ENCODE measurements at regions not wholly inside any gene's neighbourhood (a gene's known extent, or its start where the extent isn't known, plus 50 kb on each side); places are given as distances from the start of the nearest gene placed in this dataset.

DNA sequence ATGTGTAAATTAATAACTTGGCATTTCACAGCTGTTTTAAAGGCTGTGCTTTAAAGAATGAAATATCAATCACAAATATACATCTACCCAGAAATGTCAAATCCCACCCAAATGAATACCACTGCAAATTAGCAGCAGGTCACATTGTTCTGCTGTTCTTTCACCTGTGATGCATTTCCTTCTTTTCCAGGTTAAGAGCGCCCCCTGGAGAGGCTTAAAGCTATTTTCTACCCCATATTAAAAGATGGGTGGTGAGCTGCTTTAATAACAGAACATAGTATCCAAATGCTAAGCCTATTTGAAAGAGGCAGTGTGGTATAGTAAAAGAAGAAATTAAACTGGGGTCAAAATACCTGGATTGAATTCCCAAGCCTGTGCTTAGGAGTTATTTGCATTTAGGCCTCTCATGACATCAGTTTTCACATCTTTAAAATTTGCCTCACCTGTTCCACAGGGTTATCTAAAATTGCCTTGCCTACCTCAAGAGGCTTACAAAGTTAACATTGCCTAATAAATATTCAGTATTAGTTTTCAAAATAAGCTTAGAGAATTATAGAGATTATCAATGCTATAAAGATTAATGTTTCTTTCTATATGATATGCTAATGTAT is 396.9 kb upstream of the SLITRK5 start:
- H3K9me3 ChIP-seq = no peaks in the 10 kb centered on the region
- H3K36me3 ChIP-seq = no peaks in the 10 kb centered on the region
- intact Hi-C loops (cut with DNase I; ENCODE audit: low total_unique reads) (no loop called here), in situ Hi-C loops (cut with MboI; ENCODE audit: low pct_ligation_motif_present in 1 of 4, low pct_unique_long_range_greater_than_20kb in 1 of 4, low sequenced_read_pairs in 3 of 4) (no loop called here)
- no peak for TF ChIP-seq POLR2A (IDR thresholded peaks at IDR 0.05)
- TF ChIP-seq, protein P1, sequence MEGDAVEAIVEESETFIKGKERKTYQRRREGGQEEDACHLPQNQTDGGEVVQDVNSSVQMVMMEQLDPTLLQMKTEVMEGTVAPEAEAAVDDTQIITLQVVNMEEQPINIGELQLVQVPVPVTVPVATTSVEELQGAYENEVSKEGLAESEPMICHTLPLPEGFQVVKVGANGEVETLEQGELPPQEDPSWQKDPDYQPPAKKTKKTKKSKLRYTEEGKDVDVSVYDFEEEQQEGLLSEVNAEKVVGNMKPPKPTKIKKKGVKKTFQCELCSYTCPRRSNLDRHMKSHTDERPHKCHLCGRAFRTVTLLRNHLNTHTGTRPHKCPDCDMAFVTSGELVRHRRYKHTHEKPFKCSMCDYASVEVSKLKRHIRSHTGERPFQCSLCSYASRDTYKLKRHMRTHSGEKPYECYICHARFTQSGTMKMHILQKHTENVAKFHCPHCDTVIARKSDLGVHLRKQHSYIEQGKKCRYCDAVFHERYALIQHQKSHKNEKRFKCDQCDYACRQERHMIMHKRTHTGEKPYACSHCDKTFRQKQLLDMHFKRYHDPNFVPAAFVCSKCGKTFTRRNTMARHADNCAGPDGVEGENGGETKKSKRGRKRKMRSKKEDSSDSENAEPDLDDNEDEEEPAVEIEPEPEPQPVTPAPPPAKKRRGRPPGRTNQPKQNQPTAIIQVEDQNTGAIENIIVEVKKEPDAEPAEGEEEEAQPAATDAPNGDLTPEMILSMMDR (IDR thresholded peaks at IDR 0.05) = peak in 4 of 5 experiments; percentile 22 to 54 (median 33)
- H3K4me1 ChIP-seq = no peaks in the 10 kb centered on the region
- H3K27ac ChIP-seq = no peak overlapping the region
- no peaks in the 10 kb centered on the region for H3K27me3 ChIP-seq
- WGBS, 2 donors (ENCODE audit: low coverage in 1 of 2) = 0% methylated on average over 1 of the region's 1 CpG
- no peak overlapping the region for H3K4me3 ChIP-seq
- DNase-seq = peak; percentile 17

DNA sequence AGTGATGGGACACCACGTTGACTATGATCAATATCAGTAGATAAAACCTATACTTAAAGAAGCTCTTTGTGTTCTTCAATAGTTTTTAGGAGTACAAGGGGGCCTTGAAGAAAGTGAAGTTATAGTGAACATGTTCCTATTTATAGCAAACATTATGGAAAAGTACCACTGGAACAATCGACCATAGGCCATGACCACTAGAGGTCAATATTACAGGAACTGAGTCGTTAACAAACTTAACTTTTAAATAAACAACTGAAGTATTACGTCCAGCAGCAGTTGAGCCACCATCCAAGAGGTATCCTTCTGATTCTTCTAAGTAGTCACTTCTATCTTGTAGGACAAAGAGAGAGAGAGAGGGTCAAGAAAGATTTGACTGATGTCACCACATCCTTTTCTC is 391.0 kb upstream of the SLITRK5 start:
- no peaks in the 10 kb centered on the region for H3K27me3 ChIP-seq
- no peak for TF ChIP-seq POLR2A (IDR thresholded peaks at IDR 0.05)
- no peak for TF ChIP-seq POLR2AphosphoS5 (IDR thresholded peaks at IDR 0.05)
- TF ChIP-seq, protein P1 (IDR thresholded peaks at IDR 0.05) = no peak
- TF ChIP-seq EP300 (IDR thresholded peaks at IDR 0.05; ENCODE audit: low read depth) = no peak
- 41 to 47% methylated on average over 4 of the region's 4 CpGs for WGBS, 2 donors (ENCODE audit: low coverage in 1 of 2)
- DNase-seq = no peak
- H3K4me1 ChIP-seq = no peaks in the 10 kb centered on the region
- H3K27ac ChIP-seq = no peak overlapping the region
- no peaks in the 10 kb centered on the region for H3K36me3 ChIP-seq
- in situ Hi-C loops (cut with MboI; ENCODE audit: low pct_ligation_motif_present in 1 of 4, low pct_unique_long_range_greater_than_20kb in 1 of 4, low sequenced_read_pairs in 3 of 4) (no loop called here), intact Hi-C loops (cut with DNase I; ENCODE audit: low total_unique reads) (no loop called here)
- H3K4me3 ChIP-seq = no peak overlapping the region
- no peaks in the 10 kb centered on the region for H3K9me3 ChIP-seq

DNA sequence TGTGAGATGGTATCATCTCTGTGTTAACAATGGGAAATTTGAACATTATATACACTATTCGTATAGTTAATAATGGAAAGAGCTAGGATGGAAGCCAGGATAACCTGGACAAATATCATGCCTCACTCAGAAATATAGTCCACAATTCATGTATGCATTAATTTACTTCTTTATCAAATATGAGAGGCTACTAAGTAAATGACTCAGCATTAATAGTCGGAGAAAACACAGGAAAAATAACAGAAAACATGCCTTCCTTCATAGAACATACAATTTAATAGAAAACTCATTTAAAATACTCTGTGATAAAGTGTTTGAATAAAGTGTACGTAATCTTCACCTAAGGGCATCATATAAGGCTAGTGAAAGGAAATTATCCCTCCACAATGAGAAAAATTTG is 383.4 kb upstream of the SLITRK5 start:
- in situ Hi-C loops (cut with MboI; ENCODE audit: low pct_ligation_motif_present in 1 of 4, low pct_unique_long_range_greater_than_20kb in 1 of 4, low sequenced_read_pairs in 3 of 4) = no loop called here
- no peak overlapping the region for H3K4me3 ChIP-seq
- no peaks in the 10 kb centered on the region for H3K4me1 ChIP-seq
- H3K9me3 ChIP-seq = no peaks in the 10 kb centered on the region
- TF ChIP-seq POLR2AphosphoS5 (IDR thresholded peaks at IDR 0.05) (no peak), POLR2A (IDR thresholded peaks at IDR 0.05) (no peak)
- no peak overlapping the region for H3K27ac ChIP-seq
- no peaks in the 10 kb centered on the region for H3K36me3 ChIP-seq
- intact Hi-C loops (cut with DNase I; ENCODE audit: low total_unique reads) = no loop called here
- H3K27me3 ChIP-seq = no peaks in the 10 kb centered on the region
- 78 to 79% methylated on average over 3 of the region's 3 CpGs for WGBS, 2 donors (ENCODE audit: low coverage in 1 of 2)
- no peak for DNase-seq

DNA sequence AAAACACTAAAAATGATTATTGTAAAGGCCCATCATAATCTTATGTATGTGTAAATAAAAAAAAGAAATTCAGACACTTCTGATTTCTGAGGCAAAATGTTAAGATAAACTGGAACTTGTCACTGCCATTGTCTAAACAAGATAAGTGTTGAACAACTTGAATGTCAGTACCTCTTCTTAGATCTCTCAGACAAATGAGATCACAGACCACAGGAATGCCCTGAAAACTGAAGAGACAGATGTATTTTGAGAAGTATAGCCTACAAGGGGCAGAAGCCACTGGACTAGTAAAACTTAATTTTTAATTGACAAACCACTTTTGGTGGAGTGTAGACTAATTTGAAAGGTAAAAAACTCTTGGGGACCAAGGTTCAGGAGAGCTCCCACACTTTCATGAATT is 375.5 kb upstream of the SLITRK5 start:
- Histone ChIP-seq H3K4me3 (no peak overlapping the region), H3K36me3 (no peaks in the 10 kb centered on the region), H3K9me3 (no peaks in the 10 kb centered on the region), H3K27ac (no peak overlapping the region), H3K4me1 (no peaks in the 10 kb centered on the region), H3K27me3 (no peaks in the 10 kb centered on the region)
- intact Hi-C loops (cut with DNase I; ENCODE audit: low total_unique reads) = no loop called here
- no peak for DNase-seq
- in situ Hi-C loops (cut with MboI; ENCODE audit: low pct_ligation_motif_present in 1 of 4, low pct_unique_long_range_greater_than_20kb in 1 of 4, low sequenced_read_pairs in 3 of 4) = no loop called here
- TF ChIP-seq POLR2A (IDR thresholded peaks at IDR 0.05) (no peak), EP300 (IDR thresholded peaks at IDR 0.05; ENCODE audit: low read depth) (no peak), POLR2AphosphoS5 (IDR thresholded peaks at IDR 0.05) (no peak)
- TF ChIP-seq, protein P1 (IDR thresholded peaks at IDR 0.05) = no peak

DNA sequence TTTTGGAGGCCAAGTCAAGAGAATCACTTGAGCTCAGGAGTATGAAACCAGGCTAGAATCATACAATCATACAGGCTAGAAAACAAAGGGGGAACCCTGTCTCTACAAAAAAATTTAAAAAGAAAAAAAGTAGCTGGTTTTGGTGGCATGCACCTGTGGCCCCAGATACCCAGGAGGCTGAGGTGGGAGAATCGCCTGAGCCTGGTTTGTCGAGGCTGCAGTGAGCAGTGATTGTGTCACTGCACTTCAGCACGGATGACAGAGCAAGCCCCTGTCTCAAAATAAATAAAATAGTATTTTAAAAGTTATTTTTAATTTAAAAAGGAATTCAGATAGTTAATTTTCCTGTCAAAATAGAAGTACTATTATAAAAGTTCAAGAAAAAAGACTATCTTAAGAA is 369.1 kb upstream of the SLITRK5 start:
- Histone ChIP-seq H3K27ac (no peak overlapping the region), H3K27me3 (no peaks in the 10 kb centered on the region), H3K9me3 (no peaks in the 10 kb centered on the region), H3K36me3 (no peaks in the 10 kb centered on the region), H3K4me3 (no peak overlapping the region), H3K4me1 (no peaks in the 10 kb centered on the region)
- in situ Hi-C loops (cut with MboI; ENCODE audit: low pct_ligation_motif_present in 1 of 4, low pct_unique_long_range_greater_than_20kb in 1 of 4, low sequenced_read_pairs in 3 of 4) = no loop called here
- intact Hi-C loops (cut with DNase I; ENCODE audit: low total_unique reads) = no loop called here
- WGBS, 2 donors (ENCODE audit: low coverage in 1 of 2) = 73 to 78% methylated on average over 3 of the region's 3 CpGs
- TF ChIP-seq, protein P1 (IDR thresholded peaks at IDR 0.05) = no peak
- no peak for TF ChIP-seq POLR2A (IDR thresholded peaks at IDR 0.05)
- TF ChIP-seq POLR2AphosphoS5 (IDR thresholded peaks at IDR 0.05) = no peak
- no peak for TF ChIP-seq EP300 (IDR thresholded peaks at IDR 0.05; ENCODE audit: low read depth)
- no peak for DNase-seq

All from transverse colon (tissue), 4 donors.